GM18909 (cell line): ENCODE measurements at regions not wholly inside any gene's neighbourhood (a gene's known extent, or its start where the extent isn't known, plus 50 kb on each side); places are given as distances from the start of the nearest gene placed in this dataset.
"Not testable (repeated sequence)": the region's sequence is repeated elsewhere in the genome, so short reads cannot be mapped to it uniquely, and the experiment has no call there.

Experiments
- ATAC-seq: cut with Tn5 transposase; IDR thresholded peaks from one replicate; pipeline ENCODE4 v1.9.1; 2021; ENCODE audit warnings: mild to moderate bottlenecking; ENCODE audit not compliant: unreplicated experiment, poor library complexity

DNA sequence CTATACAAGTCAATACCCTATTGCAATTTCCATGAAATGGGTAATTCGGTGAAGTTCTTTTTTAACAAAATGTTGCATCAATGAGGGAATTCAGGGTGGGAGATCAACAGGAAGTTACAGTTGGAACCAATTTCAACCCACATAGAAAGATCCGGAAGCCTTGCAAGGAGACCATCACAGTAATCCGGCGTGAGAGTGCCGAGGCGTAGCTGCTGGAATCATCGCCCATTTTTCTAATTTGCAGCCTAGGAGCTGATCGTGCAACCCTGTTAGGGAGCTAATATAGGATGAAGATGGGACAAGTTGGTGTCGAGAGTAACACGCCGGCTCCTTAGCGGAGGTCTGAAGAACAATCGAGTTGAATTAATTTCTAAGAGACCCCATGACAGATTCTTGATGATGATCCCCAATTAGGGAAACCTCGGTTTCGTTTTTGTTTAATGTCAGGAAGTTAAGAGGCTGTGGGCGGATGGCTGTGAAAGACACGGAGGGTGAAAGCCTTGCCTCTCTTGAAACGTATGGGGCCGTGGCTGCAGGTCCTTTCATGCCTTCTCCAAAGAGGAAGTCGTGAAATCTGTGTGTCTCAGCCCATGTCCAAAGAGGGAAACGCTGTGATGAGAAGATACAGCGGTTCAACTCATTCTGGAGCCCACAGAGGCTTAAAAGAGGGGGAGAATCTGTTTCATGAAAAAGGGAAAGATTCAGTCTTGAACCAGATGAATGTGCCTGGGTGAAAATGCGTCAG lies 51.2 kb upstream of the CARD11 start:
- no peak for ATAC-seq

DNA sequence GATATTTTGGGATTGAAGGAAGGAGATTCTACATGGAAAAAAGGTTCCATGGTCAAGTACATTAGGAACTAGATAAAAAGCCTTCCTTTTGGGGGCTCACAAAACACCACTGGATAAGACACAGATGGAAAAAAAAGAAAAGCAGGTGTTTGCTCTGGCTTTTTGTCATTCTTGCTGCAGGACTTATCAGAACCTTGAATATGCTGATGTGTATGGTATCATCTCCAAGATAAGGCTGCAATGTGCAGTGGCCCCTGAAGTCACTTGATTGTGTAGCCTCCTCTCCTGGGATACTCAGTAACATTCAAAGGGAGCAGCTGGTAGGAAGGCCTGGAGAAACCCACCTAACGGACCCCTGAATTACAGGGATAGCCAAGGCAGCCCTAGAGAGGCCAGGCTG lies 54.1 kb upstream of the CARD11 start:
- ATAC-seq = no peak

DNA sequence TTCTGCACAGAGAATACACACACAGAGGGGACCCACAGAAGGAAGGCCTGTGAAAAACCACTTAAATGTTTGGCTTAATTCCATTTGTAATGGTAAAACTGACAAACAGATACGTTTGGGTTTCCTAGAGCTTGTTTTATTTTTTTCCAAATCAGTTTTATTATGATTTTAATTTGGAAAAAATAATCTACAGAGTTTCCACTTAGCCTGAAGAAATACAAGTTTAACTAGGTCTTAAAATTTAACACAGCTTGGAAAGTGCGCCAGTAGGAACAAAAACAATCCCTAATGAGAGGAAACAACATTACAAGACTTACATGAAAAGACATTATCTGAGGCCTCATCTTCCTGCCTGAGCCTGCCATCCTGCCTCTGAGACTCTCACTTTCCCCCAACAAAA lies 58.5 kb upstream of the CARD11 start:
- ATAC-seq = no peak

- ATAC-seq = no peak
Observed at GRCh38 chr7:3103614-3104398, 60.1 kb upstream of the CARD11 start.

DNA sequence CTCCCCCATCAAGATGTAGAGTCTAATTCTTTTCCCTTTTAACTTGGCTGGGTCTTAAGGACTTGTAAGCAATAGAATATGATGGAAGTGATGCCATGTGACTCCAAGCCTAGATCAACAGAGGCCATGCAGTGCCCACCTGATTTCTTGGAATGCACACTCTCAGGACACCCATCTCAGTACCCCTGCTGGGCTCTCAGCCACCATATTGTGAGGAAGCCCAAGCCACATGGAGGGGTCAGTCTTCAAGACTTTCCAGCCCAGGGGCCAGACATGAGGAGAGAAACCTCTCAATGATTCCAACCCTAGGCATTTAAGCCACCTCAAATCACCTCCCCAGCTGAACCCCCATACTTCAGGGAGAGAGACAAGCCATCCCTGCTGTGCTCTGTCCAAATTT lies 62.2 kb upstream of the CARD11 start:
- ATAC-seq = no peak

- no peak for ATAC-seq
Observed at GRCh38 chr7:3106361-3106826, 62.7 kb upstream of the CARD11 start.

DNA sequence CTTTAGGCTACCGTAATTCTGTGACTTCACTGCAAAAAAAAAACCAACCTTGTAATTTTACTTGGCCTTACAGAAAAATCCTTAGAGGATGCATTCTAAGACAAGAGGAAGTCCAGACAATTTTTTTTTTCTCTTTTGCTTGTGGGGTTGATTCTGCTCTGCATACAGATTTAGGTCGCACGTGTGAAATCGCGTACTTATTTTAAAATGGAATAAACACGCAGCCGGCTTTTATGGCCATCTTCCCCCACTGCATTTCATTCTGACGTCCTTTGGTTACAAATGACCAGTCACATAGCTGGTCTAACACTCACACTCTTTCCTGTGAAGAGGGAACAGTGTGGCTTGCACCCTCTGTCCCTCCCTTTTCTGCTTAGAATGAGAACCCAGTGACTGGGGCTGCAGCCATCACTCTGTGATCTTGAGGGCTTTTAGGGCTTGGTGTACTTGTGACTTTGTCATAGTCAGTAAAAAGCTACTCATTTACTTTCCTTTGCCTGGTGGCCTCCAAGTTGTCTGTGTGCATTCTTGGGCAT lies 63.6 kb upstream of the CARD11 start:
- no peak for ATAC-seq

DNA sequence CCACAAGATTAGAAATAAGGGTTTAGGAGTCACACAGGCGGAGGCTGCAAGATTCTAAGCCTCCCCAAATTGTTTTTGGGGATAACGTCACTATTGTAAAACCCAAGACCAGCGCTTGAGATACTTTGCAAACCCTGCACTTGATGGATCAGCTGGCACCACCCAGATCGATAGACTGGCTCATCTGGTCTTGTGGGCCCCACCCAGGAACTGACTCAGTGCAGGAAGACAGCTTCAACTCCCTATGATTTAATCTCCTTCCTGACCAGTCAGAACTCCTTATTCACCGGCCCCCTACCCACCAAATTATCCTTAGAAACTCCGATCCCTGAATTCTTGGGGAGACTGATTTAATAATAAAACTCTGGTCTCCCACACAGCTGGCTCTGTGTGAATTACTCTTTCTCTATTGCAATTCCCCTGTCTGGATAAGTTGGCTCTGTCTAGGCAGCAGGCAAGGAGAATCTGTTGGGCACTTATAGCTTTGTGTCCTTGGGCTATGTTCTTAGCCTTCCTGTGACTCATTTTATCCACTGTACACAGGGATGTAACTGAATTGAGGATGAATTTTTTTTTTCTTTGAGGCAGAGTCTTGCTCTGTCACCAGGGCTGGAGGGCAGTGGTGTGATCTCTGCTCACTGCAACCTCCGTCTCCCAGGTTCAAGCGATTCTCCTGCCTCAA lies 64.4 kb upstream of the CARD11 start:
- no peak for ATAC-seq

- ATAC-seq = no peak
Observed at GRCh38 chr7:3109311-3109915, 65.7 kb upstream of the CARD11 start.

GRCh38 chr7:3112479-3113134 lies 68.9 kb upstream of the CARD11 start:
- ATAC-seq = no peak

GRCh38 chr7:3114917-3115316 lies 71.2 kb upstream of the CARD11 start:
- ATAC-seq = no peak

- ATAC-seq = no peak
Observed at GRCh38 chr7:3117081-3117480, 73.4 kb upstream of the CARD11 start.

GRCh38 chr7:3117488-3118231 lies 74.0 kb upstream of the CARD11 start:
- no peak for ATAC-seq

DNA sequence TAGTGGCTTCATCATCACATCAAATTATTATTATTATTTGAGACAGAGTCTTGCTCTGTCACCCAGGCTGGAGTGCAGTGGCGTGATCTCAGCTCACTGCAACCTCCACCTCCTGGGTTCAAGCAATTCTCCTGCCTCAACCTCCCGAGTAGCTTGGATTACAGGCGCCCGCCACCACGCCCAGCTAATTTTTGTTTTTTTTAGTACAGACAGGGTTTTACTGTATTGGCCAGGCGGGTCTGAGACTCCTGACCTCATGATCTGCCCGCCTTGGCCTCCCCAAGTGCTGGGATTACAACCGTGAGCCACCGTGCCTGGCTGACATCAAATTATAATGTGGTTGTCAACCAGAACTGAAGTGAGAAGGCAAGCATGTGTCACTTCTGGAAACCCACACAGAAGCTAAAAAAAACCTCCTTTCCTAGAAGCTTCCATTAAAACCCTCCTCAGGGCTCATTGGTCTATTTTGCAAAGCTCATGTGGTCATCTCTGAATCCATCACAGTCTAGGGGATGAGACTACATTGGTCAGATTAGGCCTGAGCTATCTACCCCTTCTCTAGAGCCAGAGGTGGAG lies 75.8 kb upstream of the CARD11 start:
- not testable (repeated sequence) for ATAC-seq

DNA sequence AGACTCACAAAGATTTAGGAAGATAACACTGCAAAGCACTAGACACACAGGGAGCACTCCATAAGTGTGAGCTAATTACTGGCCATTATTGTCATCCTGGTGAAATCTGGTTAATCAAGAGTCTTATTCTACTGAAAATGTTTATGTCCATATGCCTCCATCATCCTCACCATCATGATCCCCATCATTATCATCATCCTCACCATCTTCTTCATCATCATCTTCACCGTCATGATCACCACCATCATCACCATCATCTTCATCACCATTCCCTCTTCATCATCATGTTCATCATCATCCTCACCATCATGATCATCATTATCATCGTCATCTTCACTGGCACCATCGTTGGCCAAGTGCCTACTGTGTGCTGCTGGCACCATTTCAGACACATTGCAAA lies 76.3 kb upstream of the CARD11 start:
- no peak for ATAC-seq

DNA sequence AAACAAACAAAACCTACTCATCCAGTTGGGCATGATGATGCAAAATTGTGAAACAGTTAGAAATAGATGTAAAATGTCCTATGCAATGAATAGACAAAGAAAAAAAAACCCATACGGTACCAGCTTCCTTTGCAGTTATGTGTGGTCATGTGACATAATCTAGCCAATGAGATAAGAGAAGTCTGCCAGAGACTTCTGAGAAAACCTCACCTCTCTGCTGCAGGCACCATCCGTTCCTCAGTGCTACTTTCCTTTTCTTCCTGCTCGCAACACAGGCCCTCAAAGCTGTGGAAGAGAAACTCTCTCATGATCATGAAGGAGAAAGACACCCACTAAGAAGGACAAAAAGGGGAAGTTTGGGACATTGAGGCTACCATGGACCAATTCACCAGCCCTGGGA lies 76.8 kb upstream of the CARD11 start:
- ATAC-seq = no peak

GRCh38 chr7:3128857-3129490 lies 85.3 kb upstream of the CARD11 start:
- ATAC-seq = no peak

DNA sequence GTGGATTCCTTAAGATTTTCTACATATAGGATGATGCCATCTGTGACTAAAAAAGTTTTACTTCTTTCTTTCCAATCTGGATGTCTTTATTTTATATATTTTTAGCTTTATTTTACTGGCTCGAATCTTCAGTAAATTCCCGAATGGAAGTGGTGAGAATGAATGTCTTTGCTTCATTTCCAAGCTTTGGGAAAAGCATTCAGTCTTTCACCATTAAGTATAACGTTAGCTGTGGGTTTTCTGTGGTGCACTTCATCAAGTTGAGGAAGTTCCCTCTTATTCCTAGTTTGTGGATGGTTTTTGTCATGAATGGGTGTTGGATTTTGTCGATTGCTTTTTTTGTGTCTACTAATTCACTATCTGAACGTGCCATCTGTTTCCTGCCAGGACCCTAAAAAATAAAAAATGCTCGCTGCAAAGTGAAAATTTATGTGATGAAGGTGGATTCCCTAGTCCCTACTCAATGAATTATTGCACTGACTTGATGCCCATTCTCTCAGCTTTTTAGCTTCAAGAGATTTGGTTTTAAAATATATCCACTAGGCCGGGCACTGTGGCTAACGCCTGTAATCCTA lies 90.2 kb upstream of the CARD11 start:
- ATAC-seq = no peak
